GM13977 (cell line): ENCODE measurements at regions not wholly inside any gene's neighbourhood (a gene's known extent, or its start where the extent isn't known, plus 50 kb on each side); places are given as distances from the start of the nearest gene placed in this dataset.
"Not testable (repeated sequence)": the region's sequence is repeated elsewhere in the genome, so short reads cannot be mapped to it uniquely, and the experiment has no call there.

Experiments used
- DNase-seq: peaks from one replicate; pipeline ENCODE4 v3.0.0; 2012; ENCODE audit warnings: low spot score
- in situ Hi-C: fragments of 300-500 bp; cut with MboI; formaldehyde crosslinking; loops from one replicate; pipeline ENCODE4 v1.12.0; 2022; ENCODE audit warnings: low sequenced_read_pairs, low pct_unique_long_range_greater_than_20kb, mixed read lengths, inconsistent platforms; ENCODE audit not compliant: unreplicated experiment
- TF ChIP-seq, protein P1 (sequence below): IDR thresholded peaks from 2 replicates; pipeline ENCODE4 v1.5.1; 2012; ENCODE audit warnings: mild to moderate bottlenecking, control low read depth; ENCODE audit not compliant: insufficient read depth; ENCODE audit errors: extremely low read depth, missing control alignments

GRCh38 chr17:20935740-20936139 is 107.1 kb downstream of the USP22 start:
- DNase-seq: no peak
- in situ Hi-C loops: no loop called here
- TF ChIP-seq, protein P1, sequence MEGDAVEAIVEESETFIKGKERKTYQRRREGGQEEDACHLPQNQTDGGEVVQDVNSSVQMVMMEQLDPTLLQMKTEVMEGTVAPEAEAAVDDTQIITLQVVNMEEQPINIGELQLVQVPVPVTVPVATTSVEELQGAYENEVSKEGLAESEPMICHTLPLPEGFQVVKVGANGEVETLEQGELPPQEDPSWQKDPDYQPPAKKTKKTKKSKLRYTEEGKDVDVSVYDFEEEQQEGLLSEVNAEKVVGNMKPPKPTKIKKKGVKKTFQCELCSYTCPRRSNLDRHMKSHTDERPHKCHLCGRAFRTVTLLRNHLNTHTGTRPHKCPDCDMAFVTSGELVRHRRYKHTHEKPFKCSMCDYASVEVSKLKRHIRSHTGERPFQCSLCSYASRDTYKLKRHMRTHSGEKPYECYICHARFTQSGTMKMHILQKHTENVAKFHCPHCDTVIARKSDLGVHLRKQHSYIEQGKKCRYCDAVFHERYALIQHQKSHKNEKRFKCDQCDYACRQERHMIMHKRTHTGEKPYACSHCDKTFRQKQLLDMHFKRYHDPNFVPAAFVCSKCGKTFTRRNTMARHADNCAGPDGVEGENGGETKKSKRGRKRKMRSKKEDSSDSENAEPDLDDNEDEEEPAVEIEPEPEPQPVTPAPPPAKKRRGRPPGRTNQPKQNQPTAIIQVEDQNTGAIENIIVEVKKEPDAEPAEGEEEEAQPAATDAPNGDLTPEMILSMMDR: no peak

DNA sequence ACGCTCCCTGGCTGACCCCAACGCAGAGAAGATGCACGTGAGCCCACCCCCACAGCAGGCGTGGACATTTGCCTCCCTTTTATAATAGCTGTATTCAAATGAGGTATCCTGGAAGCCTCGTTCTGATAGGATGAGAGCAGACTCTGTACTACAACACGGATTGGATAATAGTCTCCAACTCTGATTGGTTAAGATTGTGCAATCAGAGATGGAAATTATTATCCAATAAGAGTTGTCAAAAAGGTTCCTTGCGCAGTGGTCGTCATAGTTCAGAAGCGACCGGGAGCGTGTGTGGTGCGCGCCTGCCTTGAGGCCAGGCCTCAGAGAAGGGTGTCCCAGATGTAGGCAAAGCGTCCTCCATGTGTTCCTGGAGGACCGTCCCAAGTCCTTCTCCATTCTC is 104.6 kb downstream of the USP22 start:
- TF ChIP-seq, protein P1: no peak
- no peak for DNase-seq
- in situ Hi-C loops: no loop called here

DNA sequence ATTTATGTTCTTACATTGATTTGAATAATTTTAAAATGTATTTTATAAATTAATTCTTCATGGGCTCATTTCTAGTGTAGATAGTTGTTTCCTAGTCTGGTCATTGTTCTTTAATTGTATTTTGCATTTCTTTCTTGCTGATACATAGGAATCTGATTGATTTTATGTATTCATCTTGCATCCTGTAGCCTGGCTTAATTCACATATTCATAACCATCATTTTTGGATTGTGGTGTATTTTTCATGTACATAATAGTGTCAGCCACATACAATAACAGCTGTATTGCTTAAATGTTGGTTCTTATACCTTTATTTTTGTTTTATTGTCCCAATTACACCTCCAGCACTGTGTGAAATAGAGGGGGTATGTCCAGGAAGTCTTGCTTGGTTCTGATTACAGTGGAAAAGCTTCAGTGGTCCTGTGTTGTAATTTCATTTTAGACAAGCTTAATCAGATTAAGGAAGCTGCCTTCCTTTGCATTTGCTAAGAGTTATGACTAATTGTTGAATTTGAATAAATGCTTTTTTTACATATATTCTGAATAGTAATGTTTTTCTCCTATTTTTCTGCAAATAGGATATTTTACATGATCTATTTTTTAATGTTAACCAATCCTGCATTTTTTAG is 103.7 kb downstream of the USP22 start:
- no peak for DNase-seq
- TF ChIP-seq, protein P1: no peak
- in situ Hi-C loops: no loop called here

DNA sequence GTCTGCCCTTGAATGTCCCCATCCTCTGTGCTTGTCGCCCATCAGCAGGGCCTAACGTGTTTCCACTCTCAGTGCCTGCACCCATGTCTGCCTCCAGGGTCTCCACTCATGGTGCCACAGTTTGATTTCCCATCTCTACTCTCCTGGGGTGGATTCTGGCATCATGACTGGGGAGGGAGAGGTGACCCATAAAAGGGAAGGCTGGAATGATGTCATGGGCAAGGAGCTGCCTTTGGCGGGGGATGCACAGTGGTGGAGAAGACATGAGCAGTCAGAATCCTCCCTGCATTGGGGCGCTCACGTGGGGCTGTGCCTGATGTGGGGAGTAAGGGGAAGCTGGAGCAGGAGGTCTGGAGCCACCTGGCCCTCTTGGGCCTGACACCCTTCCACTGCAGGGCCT is 100.9 kb downstream of the USP22 start:
- in situ Hi-C loops: no loop called here
- TF ChIP-seq, protein P1: no peak

GRCh38 chr17:20944014-20944865 is 98.6 kb downstream of the USP22 start:
- in situ Hi-C loops: no loop called here
- peak; percentile 29 for DNase-seq
- TF ChIP-seq, protein P1: peak; percentile 46

More for the DNA sequence above, 100.9 kb downstream of the USP22 start:
- no peak for DNase-seq

DNA sequence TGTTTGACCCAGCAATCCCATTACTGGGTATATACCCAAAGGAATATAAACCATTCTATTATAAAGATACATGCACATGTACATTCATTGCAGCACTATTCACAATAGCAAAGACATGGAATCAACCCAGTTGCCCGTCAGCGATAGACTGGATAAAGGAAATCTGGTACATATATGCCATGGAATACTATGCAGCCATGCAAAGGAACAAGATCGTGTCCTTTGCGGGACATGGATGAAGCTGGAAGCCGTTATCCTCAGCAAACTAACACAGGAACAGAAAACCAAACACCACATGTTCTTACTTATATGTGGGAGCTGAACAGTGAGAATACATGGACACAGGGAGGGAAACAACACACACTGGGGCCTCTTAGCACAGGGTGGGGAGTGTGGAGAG is 95.1 kb downstream of the USP22 start:
- in situ Hi-C loops: not testable (repeated sequence)

More for the DNA sequence above, 95.1 kb downstream of the USP22 start:
- not testable (repeated sequence) for DNase-seq
